ENCODE measurements at regions not wholly inside any gene's neighbourhood (a gene's known extent, or its start where the extent isn't known, plus 50 kb on each side); places are given as distances from the start of the nearest gene placed in this dataset.

- TF ChIP-seq CTCF (conservative IDR thresholded peaks at IDR 0.05; ENCODE audit: low read depth, low read length) = no peak
- TF ChIP-seq EZH2phosphoT487 (IDR thresholded peaks at IDR 0.05; ENCODE audit: borderline replicate concordance, low read length) = no peak
- TF ChIP-seq EZH2 (IDR thresholded peaks at IDR 0.05; ENCODE audit: low read length, unreplicated experiment) = no peak
Measured at GRCh38 chr4:26171941-26172340, 148.9 kb upstream of the RBPJ start.

Measured in PC-3 (cell line).